HG03159 (cell line): ENCODE measurements at regions not wholly inside any gene's neighbourhood (a gene's known extent, or its start where the extent isn't known, plus 50 kb on each side); places are given as distances from the start of the nearest gene placed in this dataset.

ENCODE experiments used
- ATAC-seq: cut with Tn5 transposase; IDR thresholded peaks from one replicate; pipeline ENCODE4 v1.9.1; 2021; ENCODE audit warnings: mild to moderate bottlenecking, moderate library complexity; ENCODE audit not compliant: unreplicated experiment

DNA sequence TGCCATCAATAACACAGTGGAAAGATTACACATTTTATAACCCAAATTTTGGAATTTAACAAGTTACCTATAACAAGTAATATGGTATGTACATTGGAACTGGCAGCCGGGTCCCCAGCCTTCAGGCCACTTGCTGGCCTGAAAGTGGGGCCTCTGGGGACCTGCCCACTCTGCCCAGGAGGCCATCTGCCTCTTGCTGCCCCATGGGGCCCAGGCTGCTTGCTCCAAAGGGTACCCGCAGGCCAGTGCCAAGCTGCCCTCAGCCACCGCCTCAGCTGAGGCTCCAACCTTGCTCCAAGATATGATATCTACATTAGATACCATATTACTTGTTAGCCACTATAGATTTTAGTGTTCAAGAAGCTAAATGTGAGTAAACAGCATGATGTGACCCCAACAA is 120.8 kb upstream of the TMEFF2 start:
- ATAC-seq: no peak

DNA sequence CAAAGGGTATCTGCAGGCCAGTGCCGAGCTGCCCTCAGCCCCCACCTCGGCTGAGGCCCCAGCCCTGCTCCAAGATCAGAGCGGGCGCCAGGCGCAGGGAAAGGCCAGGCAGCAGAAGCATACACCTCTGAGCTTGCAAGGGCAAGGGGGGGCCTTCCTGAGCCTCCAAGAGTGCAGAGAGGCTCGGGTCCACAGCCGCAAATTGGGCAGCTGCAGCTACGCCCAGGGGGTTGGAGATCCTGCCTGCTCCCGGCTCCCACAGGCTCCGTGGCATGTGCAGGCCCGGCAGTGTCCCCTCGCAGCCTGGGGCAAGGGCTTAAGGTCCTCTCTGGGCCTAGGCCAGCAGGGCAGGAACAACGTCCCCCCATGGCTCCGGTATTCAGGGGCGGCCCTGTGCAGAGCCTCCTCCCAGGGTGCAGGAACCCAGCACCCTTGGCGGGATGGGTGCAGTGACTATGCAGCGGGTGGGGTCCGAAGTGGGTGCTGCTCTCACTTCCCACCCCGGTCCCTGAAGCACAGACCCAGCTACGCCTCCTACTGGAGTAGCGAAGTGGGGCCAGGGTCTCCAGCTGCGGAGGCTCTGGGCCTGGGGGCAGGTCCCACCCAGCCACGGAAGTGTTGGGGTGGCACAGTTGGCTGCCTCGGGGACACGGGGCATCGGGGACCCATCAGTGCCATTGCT is 120.2 kb upstream of the TMEFF2 start:
- no peak for ATAC-seq

DNA sequence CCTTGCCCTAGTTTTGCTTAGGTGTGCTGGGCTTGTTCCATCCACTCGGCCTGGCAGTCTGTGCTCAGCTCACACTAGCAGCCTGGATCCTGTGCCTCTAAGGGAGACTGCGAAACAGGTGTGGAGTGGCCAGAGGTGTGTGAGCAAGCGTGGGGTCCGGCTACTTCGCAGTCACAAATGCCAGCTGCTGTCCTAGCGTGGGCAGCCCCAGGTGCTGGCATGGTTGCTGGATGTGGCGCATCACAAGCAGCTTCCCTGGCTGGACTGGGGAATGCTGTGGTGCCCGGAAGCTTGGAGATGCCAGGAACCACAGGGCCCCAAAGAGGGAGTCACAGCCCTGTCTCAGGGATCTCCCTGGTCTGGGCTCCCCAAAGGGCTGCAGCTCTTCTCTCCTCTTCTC is 119.0 kb upstream of the TMEFF2 start:
- ATAC-seq: no peak

DNA sequence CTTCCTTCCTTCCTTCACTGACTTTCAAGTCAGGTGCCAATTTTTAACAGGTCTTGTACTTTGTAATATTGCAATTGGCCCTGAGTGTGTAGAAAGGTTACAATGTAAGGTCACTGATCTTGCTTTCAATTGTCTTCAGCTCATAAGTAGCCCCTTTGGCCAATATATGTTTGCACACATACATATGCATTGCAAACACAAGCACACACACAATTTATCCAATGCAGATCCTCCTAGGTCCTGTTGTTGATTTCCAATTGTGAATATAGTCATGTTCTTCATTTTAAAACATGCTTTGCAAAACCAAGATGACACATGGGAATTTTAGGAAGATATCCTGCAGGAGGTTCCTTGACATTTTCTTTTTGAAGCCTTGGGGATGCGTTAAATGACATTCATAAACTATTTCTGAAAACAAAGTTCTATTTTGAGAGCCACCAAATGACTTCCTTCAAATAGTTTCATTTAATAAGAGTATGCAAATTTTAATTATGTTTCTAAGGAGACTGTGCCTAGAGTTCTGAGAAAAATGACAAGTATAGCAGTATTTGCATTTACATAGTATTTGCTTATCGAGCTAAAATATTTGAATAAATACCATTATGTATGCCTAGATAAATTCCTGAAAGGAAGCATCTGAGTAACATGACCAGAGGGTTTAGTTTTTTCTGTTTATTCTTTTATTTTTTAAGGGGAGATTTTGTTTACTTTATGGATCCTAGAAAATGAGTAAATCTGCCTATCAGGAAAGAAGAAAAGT is 117.1 kb upstream of the TMEFF2 start:
- no peak for ATAC-seq

DNA sequence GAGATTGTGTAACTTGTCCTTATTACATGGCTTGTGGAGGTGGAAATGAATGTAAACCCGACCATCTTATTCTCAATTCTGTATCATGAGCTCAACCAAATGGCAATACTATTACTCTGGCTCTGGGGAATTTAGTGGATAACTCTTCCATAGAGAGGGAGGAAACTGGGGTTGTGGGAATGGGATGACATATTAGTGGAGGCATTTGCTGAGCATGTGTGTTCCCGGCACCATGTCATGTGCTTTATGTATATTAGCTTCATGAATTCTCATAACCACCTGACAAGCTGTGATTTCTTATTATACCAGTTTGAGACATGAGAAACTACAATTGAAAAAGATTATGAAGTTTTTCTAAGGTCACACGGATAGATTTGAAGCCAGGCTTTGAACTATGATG is 112.8 kb upstream of the TMEFF2 start:
- no peak for ATAC-seq

DNA sequence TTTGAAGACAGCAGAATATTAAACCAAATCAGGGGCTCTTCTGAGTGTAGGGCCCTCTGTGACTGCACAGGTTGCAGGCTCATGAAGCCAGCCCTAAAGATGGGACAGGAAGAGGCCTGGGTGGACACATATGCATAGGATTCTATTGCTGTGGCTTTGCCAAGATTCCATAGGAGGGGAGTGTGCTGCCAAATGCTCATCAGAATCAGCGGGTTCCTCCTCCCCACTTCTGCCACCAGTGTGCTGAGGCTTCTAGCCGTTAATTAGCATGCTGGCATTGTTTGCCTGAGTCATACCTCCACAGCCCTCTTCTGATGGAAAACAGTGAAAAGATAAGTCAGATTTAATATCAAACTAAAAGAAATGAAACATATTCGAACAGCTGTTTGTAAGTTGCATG is 103.9 kb upstream of the TMEFF2 start:
- no peak for ATAC-seq

DNA sequence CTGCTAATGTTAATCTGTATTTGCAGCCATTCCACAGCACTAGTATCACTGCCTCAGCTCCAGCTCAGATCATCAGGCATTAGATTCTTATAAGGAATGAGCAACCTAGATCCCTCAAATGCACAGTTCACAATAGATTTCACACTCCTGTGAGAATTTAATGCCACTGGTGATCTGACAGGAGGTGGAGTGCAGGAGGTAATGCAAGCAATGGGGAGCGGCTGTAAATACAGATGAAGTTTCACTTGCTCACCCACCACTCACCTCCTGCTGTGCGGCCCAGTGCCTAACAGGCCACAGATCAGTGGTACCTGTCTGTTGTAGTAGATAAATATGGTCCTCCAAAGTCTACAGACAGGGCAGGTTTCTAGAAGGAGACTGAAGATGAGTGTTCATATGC is 97.7 kb upstream of the TMEFF2 start:
- ATAC-seq: no peak

DNA sequence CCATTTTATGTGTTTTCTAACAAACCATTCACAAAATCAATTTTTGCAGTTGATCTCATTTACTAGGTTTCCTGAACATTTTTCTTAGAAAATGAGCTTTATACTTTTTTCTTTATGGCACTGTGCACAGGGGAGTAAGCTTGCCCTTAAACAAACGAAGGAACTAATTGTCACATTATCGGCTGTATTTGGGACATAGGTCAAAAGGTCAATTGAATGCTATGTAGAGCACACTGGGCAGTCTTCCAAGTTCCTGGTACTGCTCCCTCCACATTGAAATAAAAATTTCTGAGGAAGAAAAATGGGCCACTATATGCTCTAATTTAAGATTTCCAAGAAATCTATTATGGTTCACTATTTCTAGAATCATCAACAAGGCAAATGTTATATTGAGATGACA is 93.6 kb upstream of the TMEFF2 start:
- ATAC-seq: no peak

DNA sequence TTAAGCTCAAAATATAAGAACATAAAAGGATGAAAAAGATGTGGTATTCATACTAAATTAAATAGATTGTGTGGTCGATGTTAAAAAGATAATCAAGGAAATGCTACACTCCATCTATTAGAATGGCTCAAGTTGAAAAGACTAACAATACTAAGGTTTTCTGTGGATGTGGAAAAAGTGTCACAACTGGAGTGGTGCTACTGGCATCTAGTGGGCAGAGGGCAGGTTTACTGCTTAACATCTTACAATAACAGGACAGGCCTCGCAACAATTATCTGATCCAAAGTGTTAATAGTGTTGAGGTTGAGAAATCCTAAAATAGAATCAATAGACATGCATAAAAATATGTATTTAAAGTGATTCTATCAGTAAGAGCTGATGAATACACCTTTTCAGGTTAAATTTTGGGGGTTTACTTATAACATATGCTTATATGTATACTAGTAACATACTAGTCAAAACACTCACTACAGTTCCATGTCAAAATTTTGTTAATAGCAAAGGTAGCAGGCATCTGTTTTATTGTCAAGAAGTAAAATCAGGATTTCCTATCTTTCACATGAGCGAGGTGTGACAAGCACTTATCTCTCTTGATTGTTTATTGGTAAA is 91.5 kb upstream of the TMEFF2 start:
- no peak for ATAC-seq

DNA sequence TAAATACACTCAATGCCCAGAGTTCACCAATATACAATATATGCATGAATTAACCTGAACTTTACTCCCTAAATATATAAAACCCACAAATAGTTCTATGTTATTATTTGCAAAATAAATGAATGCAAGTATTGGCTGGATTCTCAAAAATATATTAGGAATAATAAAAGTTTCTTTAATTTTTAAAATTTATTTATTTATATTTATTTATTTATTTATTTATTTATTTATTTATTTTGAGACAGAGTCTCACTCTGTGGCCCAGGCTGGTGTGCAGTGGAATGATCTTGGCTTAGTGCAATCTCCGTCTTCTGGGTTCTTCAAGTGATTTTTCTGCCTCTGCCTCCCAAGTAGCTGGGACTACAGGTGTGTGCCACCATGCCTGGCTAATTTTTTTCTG is 88.7 kb upstream of the TMEFF2 start:
- ATAC-seq: no peak

DNA sequence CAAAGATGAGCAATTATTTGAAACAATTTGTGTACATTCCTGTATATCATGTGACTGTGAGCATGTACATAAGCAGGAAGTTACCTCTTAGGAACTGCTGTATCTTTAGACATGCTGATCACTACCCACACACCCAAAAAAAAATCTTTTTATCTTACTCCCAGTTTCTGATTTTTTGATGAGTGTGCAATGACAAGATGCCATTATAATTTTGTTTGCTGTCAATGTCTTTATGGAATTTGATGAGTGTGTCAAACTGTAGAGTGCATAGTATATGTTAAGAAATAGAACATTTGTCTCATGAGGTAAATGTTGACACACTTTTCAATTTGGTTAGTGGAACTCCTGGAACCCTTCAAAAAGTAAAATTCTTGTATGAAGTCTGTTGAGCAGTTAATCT is 84.0 kb upstream of the TMEFF2 start:
- no peak for ATAC-seq

DNA sequence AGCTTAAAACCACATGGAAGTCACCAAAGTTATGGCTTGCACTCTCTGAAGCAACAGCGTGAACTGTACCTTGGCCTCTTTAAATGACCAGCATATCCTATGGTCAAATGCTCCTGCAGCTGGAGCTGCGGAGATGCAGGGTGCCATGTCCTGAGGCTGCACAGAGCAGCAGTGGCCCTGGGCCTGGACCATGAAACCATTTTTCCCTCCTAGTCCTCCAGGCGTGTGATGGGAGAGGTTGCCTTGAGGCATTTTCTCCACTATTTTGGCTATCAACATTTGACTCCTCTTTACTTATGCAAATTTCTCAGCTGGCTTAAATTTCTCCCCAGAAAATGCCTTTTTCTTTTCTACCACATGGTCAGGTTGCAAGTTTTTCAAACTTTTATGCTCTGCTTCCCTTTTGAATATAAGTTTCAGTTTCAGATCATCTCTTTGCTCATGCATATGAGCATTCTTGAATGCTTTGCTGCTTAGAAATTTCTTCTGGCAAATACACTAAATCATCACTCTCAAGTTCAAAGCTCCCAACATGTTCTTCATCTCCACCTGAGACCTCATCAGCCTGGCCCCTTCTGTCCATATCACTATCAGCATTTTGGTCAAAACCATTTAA is 82.9 kb upstream of the TMEFF2 start:
- no peak for ATAC-seq

DNA sequence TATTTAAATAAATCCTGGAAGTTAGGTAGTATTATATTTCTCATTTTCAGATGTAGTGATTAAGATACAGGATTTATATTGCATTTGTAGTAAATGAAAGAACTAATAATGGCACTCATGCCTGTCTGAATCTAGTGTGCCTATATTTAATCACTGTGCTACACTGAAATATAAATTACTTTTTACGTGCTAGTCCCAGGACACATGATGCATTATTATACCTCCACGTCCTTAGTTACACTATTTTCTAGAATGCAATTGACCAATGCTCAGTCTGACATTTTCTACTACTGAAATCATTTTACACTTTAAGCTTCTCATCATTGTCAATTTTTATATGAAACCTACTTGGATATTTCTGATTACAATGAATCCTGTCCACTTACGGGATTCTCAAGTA is 80.9 kb upstream of the TMEFF2 start:
- no peak for ATAC-seq

DNA sequence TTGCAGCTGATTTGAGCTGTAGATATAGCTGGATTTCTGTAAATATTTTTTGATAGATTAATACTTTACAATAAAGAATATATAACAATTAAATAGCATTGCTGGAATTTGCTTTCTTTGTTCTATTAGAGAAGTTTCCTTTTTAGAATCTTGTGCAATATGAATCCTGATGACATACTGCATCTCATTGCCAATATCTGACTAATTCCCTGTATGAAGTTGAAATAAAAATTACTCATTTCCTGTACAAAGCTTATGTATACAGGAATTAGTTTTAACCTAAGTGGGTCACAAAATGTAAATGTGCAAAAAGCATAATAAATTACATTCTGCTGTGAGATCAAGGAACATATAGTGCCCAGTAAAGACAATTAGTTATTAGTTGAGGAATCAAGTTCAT is 72.8 kb upstream of the TMEFF2 start:
- no peak for ATAC-seq

DNA sequence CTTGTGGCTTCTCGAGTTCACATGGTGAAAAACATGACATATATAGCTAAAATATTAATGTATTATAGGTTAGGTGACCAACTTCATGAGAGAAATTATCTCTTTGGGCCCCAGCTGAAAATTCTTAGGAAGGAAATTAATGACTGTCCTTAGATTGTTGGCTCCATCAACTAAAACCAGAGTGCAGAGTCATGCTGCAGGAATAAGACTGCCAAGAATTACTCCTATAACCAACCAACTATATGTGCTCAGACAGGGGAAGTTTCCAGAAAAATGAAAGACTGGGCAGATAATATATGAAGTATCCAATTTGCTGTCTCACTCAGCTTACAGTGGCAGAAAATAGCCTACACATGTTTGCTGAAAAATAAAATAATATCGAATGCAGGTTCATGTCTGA is 71.0 kb upstream of the TMEFF2 start:
- no peak for ATAC-seq

DNA sequence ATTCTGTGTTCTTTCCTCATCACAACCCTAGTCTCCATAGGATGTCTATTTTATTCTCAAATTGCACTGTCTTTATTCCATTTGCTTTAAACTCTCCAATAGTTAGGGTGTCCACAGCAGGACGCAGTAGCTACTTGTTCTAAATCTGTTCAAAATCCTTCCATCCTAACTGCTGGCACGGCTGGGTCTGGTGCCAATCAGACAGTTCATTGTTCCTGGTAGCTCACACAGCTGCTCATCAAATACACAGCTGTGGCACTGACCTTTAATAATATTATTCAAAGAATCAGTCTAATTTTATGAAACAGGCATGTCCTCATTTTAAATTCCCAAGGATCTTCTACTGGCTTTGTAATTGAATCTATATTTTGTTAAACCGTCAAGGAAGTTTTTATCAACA is 59.7 kb upstream of the TMEFF2 start:
- ATAC-seq: no peak

DNA sequence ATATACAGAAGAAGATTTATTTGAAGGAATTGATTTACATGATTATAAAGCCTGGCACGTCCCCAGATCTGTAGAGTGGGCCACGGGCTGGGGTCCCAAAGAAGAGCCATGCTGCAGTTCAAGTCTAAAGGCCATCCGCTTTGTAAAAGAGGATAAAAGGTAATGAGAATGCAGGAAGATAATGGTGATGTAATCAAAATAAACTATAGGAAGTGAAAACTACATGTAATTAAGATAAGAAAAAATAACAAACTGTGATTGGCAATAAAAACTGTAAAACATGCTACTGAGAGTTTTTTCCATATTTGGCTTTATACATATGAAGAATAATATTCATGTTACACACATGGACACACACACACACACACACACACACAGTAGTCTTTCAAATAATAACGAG is 59.0 kb upstream of the TMEFF2 start:
- ATAC-seq: no peak

DNA sequence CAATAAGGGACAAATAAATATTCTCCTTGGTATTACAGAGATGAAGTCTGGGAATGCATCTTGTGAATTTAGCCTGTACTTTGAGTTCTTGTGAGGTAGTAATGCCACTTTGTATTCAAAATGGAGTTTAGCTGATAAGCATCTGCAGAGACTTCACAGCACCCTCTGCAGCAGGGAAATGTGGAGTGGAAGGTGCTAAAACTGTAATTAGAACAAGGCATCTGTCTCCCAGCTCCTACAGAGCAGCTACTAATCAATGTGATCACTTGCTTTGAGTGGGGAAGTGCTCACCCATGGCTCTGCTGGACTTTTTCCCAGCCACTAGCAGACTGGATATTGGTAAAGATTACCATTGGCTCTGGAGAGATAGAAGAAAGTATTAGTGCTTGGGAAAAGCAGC is 56.2 kb upstream of the TMEFF2 start:
- ATAC-seq: no peak

DNA sequence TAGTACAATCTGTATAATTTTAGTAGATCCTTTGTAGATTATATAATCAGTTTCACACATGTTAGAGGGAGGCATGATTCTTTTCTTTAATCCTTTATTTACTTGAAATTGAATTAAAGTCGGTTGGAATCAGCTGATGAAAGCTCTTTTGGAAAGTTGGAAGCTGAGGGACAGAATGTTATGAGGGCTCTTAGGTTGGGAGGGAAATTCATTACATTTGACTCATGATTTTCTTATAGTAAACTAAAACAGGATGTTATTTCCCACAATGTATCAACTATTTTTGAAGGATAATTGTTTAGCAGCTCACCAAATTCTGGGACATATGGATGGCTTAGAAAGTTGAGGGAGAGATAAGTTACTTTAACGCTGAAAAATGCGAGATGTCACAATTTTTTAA is 52.7 kb upstream of the TMEFF2 start:
- ATAC-seq: no peak

DNA sequence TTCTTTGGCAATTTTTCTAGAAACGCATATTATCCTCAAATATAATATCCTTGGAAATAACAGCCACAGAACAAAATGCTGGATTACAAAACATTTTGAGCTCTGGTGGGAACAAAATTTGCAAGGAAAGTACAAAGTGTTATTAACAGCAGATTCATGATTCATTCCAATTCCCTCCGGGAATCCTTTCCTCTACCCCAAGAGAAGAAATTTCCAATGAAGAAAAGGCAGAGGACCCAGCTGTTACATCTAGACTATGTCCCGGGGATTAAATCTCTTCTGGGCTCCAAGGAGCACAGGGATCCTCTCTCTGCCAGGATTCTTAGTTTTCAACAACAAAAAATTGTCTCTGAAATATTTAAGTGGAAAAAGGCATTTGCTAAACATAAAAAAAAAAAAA is 51.6 kb upstream of the TMEFF2 start:
- ATAC-seq: no peak

DNA sequence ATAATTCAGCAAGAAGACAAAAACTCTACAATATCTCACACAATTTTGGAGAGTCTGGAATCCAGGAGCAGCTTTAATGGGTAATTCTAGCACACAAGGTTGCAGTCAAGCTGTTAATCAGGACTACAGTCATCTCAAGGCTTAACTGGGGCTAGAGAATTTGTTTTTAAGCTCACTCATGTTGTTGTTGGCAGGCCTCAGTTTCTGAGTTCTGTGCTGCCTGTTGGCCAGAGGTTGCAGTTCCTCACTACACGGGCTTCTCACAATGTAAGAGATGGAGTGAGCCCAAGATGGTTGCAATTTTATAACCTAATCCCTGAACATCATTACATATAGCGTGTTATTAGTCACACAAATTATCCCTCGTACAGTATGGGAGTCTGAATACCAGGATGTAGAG is 50.6 kb upstream of the TMEFF2 start:
- no peak for ATAC-seq
